C4-2B (cell line): ENCODE measurements at regions not wholly inside any gene's neighbourhood (a gene's known extent, or its start where the extent isn't known, plus 50 kb on each side); places are given as distances from the start of the nearest gene placed in this dataset.
"Not testable (repeated sequence)": the region's sequence is repeated elsewhere in the genome, so short reads cannot be mapped to it uniquely, and the experiment has no call there.

Experiments used
- H3K27ac ChIP-seq: fragments of 450-650 bp; 2 replicates; pipeline ENCODE4 v1.5.1; 2017
- ZFX ChIP-seq: fragments of 450-650 bp; IDR thresholded peaks from 2 replicates; pipeline ENCODE4 v1.6.1; 2017
- TF ChIP-seq, protein P1 (sequence below): fragments of 450-650 bp; conservative IDR thresholded peaks from 2 replicates; pipeline ENCODE4 v1.5.1; 2017; ENCODE audit warnings: mild to moderate bottlenecking

DNA sequence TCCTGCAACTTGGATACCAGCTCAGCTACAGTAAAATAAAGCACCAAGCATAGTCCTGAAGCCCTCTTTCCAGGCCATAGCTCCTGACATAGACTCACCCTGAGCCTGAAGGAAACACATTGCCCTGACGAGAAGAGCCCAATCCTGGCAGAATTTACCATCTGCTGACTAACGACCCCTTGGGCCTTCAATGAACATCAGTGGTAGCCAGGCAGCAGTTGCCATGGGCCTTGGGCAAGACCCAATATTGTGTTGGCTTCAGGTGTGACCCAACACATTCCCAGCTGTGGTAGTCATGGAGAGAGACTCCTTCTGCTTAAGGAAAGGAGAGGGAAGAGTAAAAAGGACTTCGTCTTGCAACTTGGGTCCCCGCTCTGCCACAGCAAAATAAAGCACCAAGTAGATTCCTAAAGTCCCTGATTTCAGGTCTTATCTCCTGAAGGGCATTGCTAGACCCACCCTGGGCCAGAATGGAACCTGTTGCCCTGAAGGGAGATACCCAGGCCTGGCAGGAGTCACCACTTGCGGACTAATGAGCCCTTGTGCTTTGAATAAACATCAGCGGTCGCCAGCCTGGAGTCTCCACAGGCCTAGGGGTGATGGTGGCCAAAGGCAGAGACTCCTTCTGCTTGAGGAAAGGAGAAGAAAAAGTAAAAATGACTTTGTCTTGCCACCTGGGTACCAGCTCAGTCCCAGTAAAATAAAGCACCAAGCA, 902.6 kb downstream of the C4orf33 start:
- no peak overlapping the region for H3K27ac ChIP-seq
- TF ChIP-seq, protein P1, sequence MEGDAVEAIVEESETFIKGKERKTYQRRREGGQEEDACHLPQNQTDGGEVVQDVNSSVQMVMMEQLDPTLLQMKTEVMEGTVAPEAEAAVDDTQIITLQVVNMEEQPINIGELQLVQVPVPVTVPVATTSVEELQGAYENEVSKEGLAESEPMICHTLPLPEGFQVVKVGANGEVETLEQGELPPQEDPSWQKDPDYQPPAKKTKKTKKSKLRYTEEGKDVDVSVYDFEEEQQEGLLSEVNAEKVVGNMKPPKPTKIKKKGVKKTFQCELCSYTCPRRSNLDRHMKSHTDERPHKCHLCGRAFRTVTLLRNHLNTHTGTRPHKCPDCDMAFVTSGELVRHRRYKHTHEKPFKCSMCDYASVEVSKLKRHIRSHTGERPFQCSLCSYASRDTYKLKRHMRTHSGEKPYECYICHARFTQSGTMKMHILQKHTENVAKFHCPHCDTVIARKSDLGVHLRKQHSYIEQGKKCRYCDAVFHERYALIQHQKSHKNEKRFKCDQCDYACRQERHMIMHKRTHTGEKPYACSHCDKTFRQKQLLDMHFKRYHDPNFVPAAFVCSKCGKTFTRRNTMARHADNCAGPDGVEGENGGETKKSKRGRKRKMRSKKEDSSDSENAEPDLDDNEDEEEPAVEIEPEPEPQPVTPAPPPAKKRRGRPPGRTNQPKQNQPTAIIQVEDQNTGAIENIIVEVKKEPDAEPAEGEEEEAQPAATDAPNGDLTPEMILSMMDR = no peak
- TF ChIP-seq ZFX = no peak

DNA sequence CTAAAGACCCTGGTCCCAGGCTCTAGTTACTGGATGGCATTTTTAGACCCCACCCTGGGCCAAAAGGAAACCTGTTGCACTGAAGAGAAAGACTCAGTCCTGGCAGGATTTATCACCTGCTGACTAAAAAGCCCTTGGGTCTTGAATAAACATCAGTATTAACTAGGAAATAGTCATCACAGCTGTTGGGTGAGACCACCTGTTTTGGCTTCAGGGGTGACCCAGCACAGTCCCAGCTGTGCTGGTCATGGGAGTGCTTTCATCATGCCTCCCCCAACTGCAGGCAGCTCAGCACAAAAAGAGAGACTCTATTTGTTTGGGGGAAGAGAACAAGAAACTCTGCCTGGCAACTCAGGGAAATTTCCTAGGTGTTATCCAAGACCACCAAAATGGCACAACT, 903.2 kb downstream of the C4orf33 start:
- H3K27ac ChIP-seq = no peak overlapping the region
- TF ChIP-seq, protein P1 = no peak
- TF ChIP-seq ZFX = no peak

DNA sequence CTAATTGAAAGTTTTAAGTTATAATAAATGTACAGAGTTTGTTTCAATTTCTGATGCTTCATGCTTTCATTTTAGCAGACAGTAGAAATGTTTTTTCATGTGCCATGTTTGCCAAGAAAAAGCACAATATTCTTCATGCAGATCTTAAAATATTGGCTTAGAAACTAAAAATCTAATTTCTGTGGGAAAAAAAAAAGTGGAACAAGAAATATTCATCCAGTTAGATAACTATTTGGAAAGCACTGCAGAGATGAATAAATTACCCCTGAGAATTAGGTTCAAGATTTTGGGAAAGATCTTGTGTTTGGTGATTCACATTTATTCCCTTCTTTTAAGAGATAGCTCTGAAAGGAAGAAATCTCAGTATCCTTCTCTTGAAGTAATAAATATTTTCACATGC, 912.5 kb downstream of the C4orf33 start:
- no peak for TF ChIP-seq ZFX
- TF ChIP-seq, protein P1 = no peak
- H3K27ac ChIP-seq = no peak overlapping the region

- H3K27ac ChIP-seq = not testable (repeated sequence)
Observed at GRCh38 chr4:130012806-130013205, 916.9 kb downstream of the C4orf33 start.

- H3K27ac ChIP-seq = no peak overlapping the region
- TF ChIP-seq, protein P1 = no peak
- TF ChIP-seq ZFX = no peak
Observed at GRCh38 chr4:130021706-130022105, 925.8 kb downstream of the C4orf33 start.

DNA sequence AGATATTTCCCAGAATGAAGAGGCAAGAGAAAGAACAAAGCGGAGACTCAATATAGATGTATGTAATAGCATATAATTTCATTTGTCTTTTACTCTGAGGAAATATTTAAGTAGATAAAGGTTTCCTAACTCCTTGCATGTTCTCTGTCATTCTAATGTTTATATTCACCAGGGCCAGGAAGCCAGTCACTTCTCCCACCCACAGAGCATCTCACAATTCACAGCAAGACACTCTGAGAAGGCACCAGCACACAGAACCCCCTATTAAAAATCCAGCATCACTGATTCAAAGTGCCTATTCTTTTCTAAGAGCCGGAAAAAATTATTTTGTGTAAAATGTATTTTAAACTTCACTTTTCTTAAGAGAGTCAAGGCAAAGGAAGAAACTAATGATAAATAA, 927.1 kb downstream of the C4orf33 start:
- TF ChIP-seq, protein P1 = no peak
- no peak for TF ChIP-seq ZFX
- no peak overlapping the region for H3K27ac ChIP-seq

- H3K27ac ChIP-seq = no peak overlapping the region
- TF ChIP-seq, protein P1 = no peak
- no peak for TF ChIP-seq ZFX
Observed at GRCh38 chr4:130025701-130026100, 929.7 kb downstream of the C4orf33 start.

DNA sequence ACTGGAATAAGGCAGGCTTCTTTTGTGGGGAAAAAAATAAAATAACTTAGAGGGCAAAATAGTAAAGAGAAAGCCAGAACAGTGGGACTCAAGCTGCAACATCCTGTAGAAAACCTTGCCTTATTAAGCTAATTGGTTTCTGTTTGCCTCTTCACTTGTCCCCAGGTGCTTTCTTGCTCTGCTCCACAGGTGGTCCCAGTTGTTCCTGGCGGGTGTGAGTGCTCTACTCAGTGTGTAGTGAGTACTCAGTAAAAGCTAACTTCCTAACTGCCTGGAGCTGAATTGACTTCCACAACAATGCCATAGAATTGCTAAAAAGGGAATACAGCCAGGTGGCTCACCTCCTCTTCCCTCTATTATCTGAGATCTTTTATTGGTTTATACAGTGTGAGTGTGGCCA, 930.2 kb downstream of the C4orf33 start:
- H3K27ac ChIP-seq = no peak overlapping the region

More for the DNA sequence above, 930.2 kb downstream of the C4orf33 start:
- no peak for TF ChIP-seq ZFX
- TF ChIP-seq, protein P1 = no peak
